ENCODE measurements at regions not wholly inside any gene's neighbourhood (a gene's known extent, or its start where the extent isn't known, plus 50 kb on each side); places are given as distances from the start of the nearest gene placed in this dataset.

GRCh38 chr1:60847855-60848582 lies 234.3 kb upstream of the NFIA start:
- TF ChIP-seq POLR2A (IDR thresholded peaks at IDR 0.05) = no peak
- TF ChIP-seq POLR2AphosphoS5 (IDR thresholded peaks at IDR 0.05) = no peak
